Upper lobe of right lung (tissue), 1 donor: ENCODE measurements at regions not wholly inside any gene's neighbourhood (a gene's known extent, or its start where the extent isn't known, plus 50 kb on each side); places are given as distances from the start of the nearest gene placed in this dataset.

Source experiments
- ATAC-seq: fragments of 200-7000 bp; cut with Tn5 transposase; one replicate; pipeline ENCODE4 v1.9.1; 2020; ENCODE audit warnings: mild to moderate bottlenecking, moderate library complexity
- DNase-seq: peaks from one replicate; pipeline ENCODE4 v3.0.0-alpha.2; 2020
- H3K27ac ChIP-seq: fragments of 200-600 bp; one replicate; pipeline ENCODE4 v1.8.0; 2022
- H3K27me3 ChIP-seq: fragments of 200-600 bp; one replicate; pipeline ENCODE4 v1.8.0; 2022; ENCODE audit warnings: mild to moderate bottlenecking
- H3K36me3 ChIP-seq: fragments of 200-600 bp; one replicate; pipeline ENCODE4 v1.8.0; 2022
- H3K4me1 ChIP-seq: fragments of 200-600 bp; one replicate; pipeline ENCODE4 v1.8.0; 2022
- H3K4me3 ChIP-seq: fragments of 200-600 bp; one replicate; pipeline ENCODE4 v1.8.0; 2022; ENCODE audit warnings: mild to moderate bottlenecking
- H3K9me3 ChIP-seq: fragments of 200-600 bp; one replicate; pipeline ENCODE4 v1.8.0; 2022
- intact Hi-C: fragments of 100-400 bp; cut with DNase I; formaldehyde crosslinking; loops from one replicate; pipeline ENCODE4 v1.11.0; 2022
- TF ChIP-seq, protein P1 (sequence below): fragments of 200-600 bp; IDR thresholded peaks from one replicate; pipeline ENCODE4 v1.8.0; 2022; ENCODE audit warnings: antibody characterized with exemption
- donor health status: DM: no; HTN: yes; CAD: no; lungs with severe emphysema.

DNA sequence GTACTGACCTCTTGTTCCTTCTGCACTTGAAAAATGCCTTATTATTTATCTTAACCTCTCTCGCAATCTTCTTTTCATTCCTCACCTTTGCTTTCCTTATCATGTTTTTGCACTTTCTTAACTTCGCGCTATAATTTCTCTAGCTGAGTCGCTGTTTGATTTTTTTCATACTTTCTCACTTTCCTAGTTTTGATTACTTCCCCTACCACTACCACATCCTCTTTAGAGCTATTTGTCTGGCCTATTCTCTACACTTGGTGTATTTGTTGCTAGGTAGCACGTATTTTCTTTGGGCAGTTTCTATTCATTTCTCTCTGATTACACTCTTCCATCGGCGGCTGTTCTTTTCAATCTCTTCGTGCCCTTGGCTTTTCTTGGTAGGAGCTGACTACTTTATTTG, 611.8 kb downstream of the BNC2 start:
- ATAC-seq (no peak), DNase-seq (no peak)
- Histone ChIP-seq H3K27me3 (no peaks in the 10 kb centered on the region), H3K9me3 (no peaks in the 10 kb centered on the region), H3K36me3 (no peaks in the 10 kb centered on the region), H3K4me1 (no peaks in the 10 kb centered on the region), H3K4me3 (no peak overlapping the region), H3K27ac (no peak overlapping the region)
- intact Hi-C loops: no loop called here
- TF ChIP-seq, protein P1, sequence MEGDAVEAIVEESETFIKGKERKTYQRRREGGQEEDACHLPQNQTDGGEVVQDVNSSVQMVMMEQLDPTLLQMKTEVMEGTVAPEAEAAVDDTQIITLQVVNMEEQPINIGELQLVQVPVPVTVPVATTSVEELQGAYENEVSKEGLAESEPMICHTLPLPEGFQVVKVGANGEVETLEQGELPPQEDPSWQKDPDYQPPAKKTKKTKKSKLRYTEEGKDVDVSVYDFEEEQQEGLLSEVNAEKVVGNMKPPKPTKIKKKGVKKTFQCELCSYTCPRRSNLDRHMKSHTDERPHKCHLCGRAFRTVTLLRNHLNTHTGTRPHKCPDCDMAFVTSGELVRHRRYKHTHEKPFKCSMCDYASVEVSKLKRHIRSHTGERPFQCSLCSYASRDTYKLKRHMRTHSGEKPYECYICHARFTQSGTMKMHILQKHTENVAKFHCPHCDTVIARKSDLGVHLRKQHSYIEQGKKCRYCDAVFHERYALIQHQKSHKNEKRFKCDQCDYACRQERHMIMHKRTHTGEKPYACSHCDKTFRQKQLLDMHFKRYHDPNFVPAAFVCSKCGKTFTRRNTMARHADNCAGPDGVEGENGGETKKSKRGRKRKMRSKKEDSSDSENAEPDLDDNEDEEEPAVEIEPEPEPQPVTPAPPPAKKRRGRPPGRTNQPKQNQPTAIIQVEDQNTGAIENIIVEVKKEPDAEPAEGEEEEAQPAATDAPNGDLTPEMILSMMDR: no peak

DNA sequence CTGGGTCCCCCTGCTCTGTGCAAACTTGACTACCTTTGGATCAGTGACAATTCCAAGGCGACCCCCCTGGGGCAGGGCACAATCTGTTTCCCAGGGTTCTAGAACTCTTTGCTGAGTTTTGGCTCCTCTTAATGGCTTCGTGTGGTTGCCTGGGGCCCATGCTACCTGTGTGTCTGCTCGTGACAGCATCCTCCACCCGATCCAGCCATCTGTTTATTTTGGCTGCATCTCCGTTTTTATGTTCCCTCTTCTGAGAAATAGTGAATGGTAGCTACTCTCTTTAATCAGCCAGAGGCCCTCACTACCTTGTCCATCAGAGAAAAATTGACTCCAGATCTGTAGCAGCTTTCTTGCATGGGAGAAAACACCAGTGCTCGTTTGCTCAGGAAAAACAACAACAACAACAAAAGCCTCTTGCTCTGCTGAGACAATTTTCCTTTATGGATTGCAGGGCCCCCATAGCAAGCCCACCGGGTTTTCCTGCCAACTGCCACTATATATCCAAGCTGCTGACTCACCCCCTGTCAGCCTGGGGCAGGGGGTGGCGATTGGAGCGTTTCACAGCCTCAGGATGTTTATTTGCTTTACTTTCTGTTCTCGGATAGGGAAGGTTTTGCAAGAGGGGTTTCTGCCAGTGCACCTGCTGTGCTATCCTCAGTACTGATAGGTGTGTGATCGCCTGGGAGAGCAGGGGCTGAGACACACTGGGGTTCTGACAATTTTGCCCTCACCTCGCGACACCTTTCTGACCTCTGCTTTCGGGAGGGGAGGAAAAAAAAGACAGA, 607.8 kb downstream of the BNC2 start:
- no peaks in the 10 kb centered on the region for H3K9me3 ChIP-seq
- TF ChIP-seq, protein P1: no peak
- no peak for ATAC-seq
- H3K4me1 ChIP-seq: no peaks in the 10 kb centered on the region
- no peaks in the 10 kb centered on the region for H3K36me3 ChIP-seq
- no peak overlapping the region for H3K27ac ChIP-seq
- DNase-seq: no peak
- H3K27me3 ChIP-seq: no peaks in the 10 kb centered on the region
- intact Hi-C loops: no loop called here
- no peak overlapping the region for H3K4me3 ChIP-seq

DNA sequence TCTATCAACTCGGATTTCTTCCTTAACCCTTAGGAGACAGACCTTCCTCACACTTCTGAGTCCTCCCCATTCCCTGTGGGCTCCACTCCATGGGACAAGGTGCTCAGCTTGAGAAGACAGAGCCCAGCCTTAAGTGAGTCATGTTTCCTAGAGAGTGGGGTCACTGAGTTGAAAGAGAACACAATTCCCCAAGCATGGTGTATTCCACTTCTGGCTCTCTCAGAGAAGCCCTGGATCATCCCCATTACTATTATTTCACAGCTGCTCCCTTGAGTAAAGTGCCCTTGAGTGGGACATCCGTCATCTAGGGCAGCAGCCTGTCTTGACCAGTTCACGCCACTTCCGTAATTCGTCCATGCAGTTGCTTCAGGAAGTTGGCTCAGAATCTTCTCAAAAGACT, 604.8 kb downstream of the BNC2 start:
- Histone ChIP-seq H3K27ac (no peak overlapping the region), H3K9me3 (no peaks in the 10 kb centered on the region), H3K36me3 (no peaks in the 10 kb centered on the region), H3K4me1 (no peaks in the 10 kb centered on the region), H3K27me3 (no peaks in the 10 kb centered on the region), H3K4me3 (no peak overlapping the region)
- intact Hi-C loops: no loop called here
- ATAC-seq (no peak), DNase-seq (no peak)
- TF ChIP-seq, protein P1: no peak

DNA sequence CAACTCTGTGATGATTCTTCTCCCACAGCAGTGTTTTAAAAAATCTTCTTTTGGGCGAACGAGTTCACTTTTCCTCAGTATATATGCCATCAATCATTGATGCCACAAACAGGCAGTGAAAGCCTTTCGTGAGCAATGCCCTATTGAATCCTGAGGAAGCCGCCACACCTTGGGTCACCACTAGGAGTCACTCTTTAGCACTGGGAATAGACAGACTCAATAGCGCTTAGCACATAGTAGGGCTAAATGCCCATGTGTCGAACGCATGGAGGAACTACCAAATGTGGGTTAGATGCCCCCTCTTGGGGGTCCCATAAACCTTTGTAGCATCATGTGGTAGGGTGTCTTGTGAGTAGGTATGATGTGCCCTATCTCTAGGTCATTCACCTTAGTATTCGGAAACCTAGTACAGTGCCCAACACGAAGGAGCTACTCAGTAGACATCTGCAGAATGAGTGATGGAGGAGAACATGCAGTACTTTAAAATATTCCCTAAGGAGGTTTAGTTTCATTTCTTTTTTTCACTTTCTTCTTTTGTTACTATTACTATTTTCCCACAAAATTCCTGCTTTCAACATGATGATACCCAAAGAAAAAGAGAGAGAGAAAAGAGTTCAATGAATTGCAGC, 603.7 kb downstream of the BNC2 start:
- H3K36me3 ChIP-seq: no peaks in the 10 kb centered on the region
- TF ChIP-seq, protein P1: peak; percentile 57
- DNase-seq (no peak), ATAC-seq (peak; percentile 47)
- H3K27ac ChIP-seq: peak overlapping the region; percentile 56
- H3K9me3 ChIP-seq: no peaks in the 10 kb centered on the region
- H3K27me3 ChIP-seq: no peaks in the 10 kb centered on the region
- H3K4me3 ChIP-seq: peak overlapping the region; percentile 47
- intact Hi-C loops: no loop called here
- no peaks in the 10 kb centered on the region for H3K4me1 ChIP-seq

DNA sequence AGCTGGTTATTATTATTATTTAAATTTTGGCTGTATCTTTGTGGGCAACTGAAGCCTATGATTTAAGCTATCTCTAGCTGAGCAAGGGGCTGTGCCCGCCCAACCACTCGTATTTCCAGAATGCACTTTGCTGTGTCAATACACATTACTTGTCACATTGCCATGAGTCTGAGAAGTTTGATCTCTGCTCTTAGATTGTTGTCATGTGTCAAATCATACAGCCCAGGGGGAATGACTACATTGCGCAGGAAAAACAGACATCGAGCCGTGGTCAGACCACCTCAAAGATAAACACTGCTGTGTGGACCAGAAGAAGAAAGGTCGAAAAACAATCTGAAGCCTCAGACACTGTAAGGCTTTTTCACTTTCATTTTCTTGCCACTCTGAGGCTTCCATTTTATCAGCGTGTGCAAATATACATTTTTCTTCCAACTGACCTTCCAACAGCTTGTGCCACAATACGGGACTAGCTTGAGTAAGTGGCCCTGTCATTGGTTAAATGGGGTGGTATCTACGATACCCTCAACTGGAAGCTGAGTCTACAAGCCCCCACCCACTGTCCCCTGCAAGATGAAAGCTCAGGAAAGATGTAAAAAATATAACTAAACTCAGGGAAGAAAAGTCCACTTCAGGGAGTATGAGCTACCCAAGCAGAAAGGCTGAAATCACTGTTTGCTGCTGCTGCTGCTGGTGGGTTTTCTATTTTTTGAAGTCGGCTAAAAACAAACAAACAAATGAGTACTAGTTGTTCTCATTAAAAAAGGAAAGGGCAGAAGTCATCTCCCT, 603.0 kb downstream of the BNC2 start:
- Histone ChIP-seq H3K4me3 (peak overlapping the region; percentile 47), H3K9me3 (no peaks in the 10 kb centered on the region), H3K27ac (peak overlapping the region; percentile 56), H3K36me3 (no peaks in the 10 kb centered on the region), H3K27me3 (no peaks in the 10 kb centered on the region), H3K4me1 (no peaks in the 10 kb centered on the region)
- intact Hi-C loops: no loop called here
- ATAC-seq (peak; percentile 54), DNase-seq (no peak)
- TF ChIP-seq, protein P1: no peak
